ENCODE measurements at regions not wholly inside any gene's neighbourhood (a gene's known extent, or its start where the extent isn't known, plus 50 kb on each side); places are given as distances from the start of the nearest gene placed in this dataset.
"Not testable (repeated sequence)": the region's sequence is repeated elsewhere in the genome, so short reads cannot be mapped to it uniquely, and the experiment has no call there.

DNA sequence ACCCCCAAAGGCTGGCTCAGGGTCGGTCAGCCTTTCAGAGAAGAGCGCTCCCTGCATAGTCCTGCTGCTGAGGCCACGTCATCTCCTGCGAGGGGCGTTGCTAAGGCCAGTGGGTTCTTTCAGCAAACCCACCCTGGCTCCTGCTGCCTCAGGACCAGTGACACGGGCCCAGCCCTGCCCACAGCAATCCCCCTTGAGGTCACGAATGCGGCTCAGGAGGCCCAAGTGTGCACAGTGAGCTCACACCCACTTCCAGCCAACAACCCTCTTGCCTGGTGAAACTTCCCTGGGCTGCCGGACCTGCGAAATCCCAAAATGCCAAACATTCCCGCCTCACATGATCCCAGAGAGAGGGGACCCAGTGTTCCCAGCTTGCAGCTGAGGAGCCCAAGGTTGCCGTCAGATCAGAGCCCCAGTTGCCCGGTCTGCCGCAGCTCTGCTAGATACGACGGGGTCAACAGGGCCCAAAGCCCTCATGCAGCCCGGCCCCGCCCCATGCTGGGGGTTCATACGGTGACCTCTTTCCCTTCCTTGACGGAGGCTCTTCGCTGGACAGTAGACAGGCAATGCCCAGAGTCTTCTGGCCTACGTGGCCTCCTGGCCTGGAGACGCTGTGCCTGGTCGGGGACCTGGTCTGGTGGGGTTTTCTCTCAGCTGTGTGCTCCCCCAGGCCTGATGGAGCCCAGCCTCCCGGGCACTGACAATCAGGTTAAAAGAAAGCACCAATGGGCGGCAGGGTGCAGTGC lies 116.4 kb upstream of the COL5A1 start:
- ATAC-seq (no peak), DNase-seq (no peak)
- no peak overlapping the region for H3K4me3 Mint-ChIP-seq
- ChIA-PET CTCF (no interaction called here), POLR2A (no interaction called here)
- H3K27ac Mint-ChIP-seq, result no peak overlapping the region
- no peaks in the 10 kb centered on the region for H3K36me3 Mint-ChIP-seq (ENCODE audit: low read depth)
- no peaks in the 10 kb centered on the region for H3K4me1 Mint-ChIP-seq (ENCODE audit: low read depth)
- H3K9me3 Mint-ChIP-seq (ENCODE audit: insufficient read depth), result no peaks in the 10 kb centered on the region
- H3K27me3 Mint-ChIP-seq (ENCODE audit: low read depth), result peaks cover 6% of the 10 kb centered on the region

DNA sequence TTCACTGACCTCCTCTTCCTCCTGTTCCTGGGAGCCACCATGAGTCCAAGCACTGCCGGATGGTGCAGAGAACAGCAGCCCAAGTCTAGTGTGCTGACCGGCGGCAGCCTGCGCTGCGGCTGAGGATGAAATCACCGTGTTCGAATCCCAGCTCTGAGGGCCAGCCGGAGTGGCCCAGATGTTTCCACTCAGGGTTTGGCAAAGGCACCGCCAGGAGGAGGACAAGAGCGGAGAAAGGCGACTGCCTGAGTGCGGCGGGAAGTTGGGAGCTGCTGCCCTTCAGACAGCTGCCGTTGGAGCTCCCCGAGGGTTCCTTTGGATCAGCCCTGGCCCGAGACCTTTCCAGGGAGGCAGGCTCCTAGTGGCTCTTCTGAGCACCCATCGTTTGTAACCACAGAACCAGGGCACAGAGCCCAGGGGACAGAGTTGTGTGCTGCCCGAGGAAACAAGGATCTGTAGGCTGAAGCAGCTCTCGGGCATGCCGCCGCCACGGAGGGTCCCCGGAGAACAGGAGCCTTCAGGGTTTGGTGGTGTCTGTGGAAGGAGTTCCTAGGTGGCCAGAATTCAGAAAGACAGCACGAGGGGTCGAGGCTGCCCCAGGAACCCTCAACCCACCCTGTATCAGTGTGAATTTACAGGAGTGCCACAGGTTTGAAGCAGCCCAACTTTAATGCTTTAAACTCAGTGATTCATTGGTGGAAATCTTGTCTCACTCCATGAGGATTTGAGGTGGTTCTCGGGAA lies 115.6 kb upstream of the COL5A1 start:
- CTCF ChIA-PET, result no interaction called here
- Mint-ChIP-seq H3K27ac (no peak overlapping the region), H3K36me3 (ENCODE audit: low read depth) (no peaks in the 10 kb centered on the region), H3K27me3 (ENCODE audit: low read depth) (peaks cover 6% of the 10 kb centered on the region), H3K4me1 (ENCODE audit: low read depth) (no peaks in the 10 kb centered on the region), H3K4me3 (no peak overlapping the region), H3K9me3 (ENCODE audit: insufficient read depth) (no peaks in the 10 kb centered on the region)
- no peak for ATAC-seq
- POLR2A ChIA-PET, result no interaction called here
- no peak for DNase-seq

DNA sequence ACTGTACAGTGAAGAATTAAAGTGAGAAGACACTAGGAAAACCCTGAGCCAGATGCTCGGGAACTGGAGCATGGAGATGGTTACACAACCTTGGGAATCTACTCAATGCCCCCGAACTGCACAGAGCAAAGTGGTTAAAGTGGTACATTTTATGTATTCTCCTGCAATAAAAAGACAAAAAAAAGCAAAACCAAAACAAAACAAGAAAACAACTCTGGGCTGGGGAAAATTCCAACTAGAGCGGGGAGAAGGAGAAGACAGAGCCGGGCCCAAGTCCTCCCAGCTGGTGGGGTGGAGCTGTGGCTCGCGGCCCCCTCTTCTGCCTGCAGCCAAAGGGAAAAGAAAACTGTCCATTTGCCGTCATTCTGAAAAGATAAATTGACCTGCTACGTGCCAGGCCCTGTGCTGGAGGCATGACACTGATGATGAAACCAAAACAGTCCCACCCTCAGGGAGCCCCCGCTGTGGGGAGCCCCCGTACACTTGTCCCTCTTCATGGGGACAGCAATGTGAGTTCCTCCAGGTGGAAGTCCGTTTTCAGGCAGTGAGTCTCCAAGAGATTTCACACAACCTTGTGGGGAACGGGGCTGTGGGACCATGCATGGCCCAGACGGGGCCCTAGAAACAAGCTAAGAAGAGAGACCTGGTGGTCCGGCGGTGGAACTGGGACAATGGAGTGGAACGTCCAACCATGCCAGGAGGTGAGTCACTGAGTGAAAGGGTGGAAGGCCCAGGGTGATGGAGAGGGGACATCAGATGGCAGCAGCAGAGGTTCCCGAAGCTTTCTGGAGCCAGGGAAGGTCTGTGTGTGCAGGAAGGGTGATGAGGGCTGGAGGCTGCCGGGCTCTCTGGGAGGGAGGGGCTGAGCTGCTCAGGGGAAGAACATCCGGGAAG lies 114.8 kb upstream of the COL5A1 start:
- H3K27me3 Mint-ChIP-seq (ENCODE audit: low read depth), result peaks cover 6% of the 10 kb centered on the region
- ChIA-PET CTCF (no interaction called here), POLR2A (no interaction called here)
- H3K4me3 Mint-ChIP-seq, result no peak overlapping the region
- no peak overlapping the region for H3K27ac Mint-ChIP-seq
- H3K36me3 Mint-ChIP-seq (ENCODE audit: low read depth), result no peaks in the 10 kb centered on the region
- DNase-seq (no peak), ATAC-seq (no peak)
- no peaks in the 10 kb centered on the region for H3K4me1 Mint-ChIP-seq (ENCODE audit: low read depth)
- no peaks in the 10 kb centered on the region for H3K9me3 Mint-ChIP-seq (ENCODE audit: insufficient read depth)

GRCh38 chr9:134530724-134531123 lies 110.9 kb upstream of the COL5A1 start:
- DNase-seq, result no peak
- ChIA-PET POLR2A (no interaction called here), CTCF (no interaction called here)
- Mint-ChIP-seq H3K4me1 (ENCODE audit: low read depth) (no peaks in the 10 kb centered on the region), H3K27ac (no peak overlapping the region), H3K36me3 (ENCODE audit: low read depth) (no peaks in the 10 kb centered on the region), H3K4me3 (no peak overlapping the region), H3K27me3 (ENCODE audit: low read depth) (peaks cover 6% of the 10 kb centered on the region), H3K9me3 (ENCODE audit: insufficient read depth) (no peaks in the 10 kb centered on the region)
- no peak for ATAC-seq

GRCh38 chr9:134531220-134531970 lies 110.2 kb upstream of the COL5A1 start:
- Mint-ChIP-seq H3K27me3 (ENCODE audit: low read depth) (peaks cover 6% of the 10 kb centered on the region), H3K9me3 (ENCODE audit: insufficient read depth) (no peaks in the 10 kb centered on the region), H3K4me3 (no peak overlapping the region), H3K4me1 (ENCODE audit: low read depth) (no peaks in the 10 kb centered on the region), H3K27ac (no peak overlapping the region), H3K36me3 (ENCODE audit: low read depth) (no peaks in the 10 kb centered on the region)
- POLR2A ChIA-PET, result no interaction called here
- ATAC-seq (no peak), DNase-seq (no peak)
- CTCF ChIA-PET, result no interaction called here

DNA sequence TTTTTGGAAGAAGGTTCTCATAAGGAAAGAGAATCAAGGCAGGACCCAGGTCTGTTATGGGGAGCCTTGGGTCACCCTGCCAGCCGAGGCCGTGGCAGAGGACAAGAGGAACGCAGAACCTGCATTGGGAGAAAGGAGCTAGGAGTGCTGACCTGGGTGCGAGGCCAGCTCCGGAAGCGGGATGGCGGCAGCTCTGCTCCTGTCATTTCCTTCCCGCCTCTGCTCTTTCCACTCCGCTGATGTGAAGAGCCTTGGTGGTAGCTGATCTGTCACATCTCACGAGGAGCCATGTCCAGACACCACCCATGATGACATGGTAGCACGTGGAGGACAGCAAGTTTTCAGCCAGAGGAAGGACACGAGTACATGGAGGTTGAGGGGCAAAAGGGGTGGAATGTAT lies 109.5 kb upstream of the COL5A1 start:
- DNase-seq (no peak), ATAC-seq (no peak)
- Mint-ChIP-seq H3K36me3 (ENCODE audit: low read depth) (no peaks in the 10 kb centered on the region), H3K4me3 (no peak overlapping the region), H3K27me3 (ENCODE audit: low read depth) (peaks cover 6% of the 10 kb centered on the region), H3K27ac (no peak overlapping the region), H3K9me3 (ENCODE audit: insufficient read depth) (no peaks in the 10 kb centered on the region), H3K4me1 (ENCODE audit: low read depth) (no peaks in the 10 kb centered on the region)
- ChIA-PET CTCF (no interaction called here), POLR2A (no interaction called here)

DNA sequence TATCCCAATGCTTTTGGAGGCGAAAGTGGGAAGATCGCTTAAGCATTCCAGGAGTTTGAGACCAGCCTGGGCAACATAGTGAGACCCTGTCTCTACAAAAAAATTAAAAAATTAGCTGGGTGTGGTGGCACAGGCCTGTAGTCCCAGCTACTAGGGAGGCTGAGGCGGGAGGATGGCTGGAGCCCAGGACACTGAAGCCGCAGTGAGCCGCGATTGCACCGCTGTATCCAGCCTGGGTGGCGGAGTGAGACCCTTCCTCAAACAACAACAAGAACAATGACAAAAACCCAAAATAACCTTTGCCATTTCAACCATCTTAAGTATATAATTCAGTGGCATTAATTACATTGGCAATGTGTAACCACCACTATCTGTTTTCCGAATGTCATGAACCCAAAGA lies 108.9 kb upstream of the COL5A1 start:
- ATAC-seq, result not testable (repeated sequence)

GRCh38 chr9:134533850-134534588 lies 107.6 kb upstream of the COL5A1 start:
- H3K4me1 Mint-ChIP-seq (ENCODE audit: low read depth), result no peaks in the 10 kb centered on the region
- no peaks in the 10 kb centered on the region for H3K36me3 Mint-ChIP-seq (ENCODE audit: low read depth)
- ATAC-seq, result no peak
- no peak for DNase-seq
- no peaks in the 10 kb centered on the region for H3K9me3 Mint-ChIP-seq (ENCODE audit: insufficient read depth)
- CTCF ChIA-PET, result no interaction called here
- H3K27ac Mint-ChIP-seq, result no peak overlapping the region
- POLR2A ChIA-PET, result no interaction called here
- no peak overlapping the region for H3K4me3 Mint-ChIP-seq
- peaks cover 2% of the 10 kb centered on the region for H3K27me3 Mint-ChIP-seq (ENCODE audit: low read depth)

More for the DNA sequence above, 108.9 kb upstream of the COL5A1 start:
- DNase-seq; H3K4me1 Mint-ChIP-seq (ENCODE audit: low read depth); H3K4me3 Mint-ChIP-seq; CTCF ChIA-PET; POLR2A ChIA-PET; H3K36me3 Mint-ChIP-seq (ENCODE audit: low read depth); H3K27me3 Mint-ChIP-seq (ENCODE audit: low read depth); H3K9me3 Mint-ChIP-seq (ENCODE audit: insufficient read depth); H3K27ac Mint-ChIP-seq: not testable (repeated sequence)

- H3K9me3 Mint-ChIP-seq (ENCODE audit: insufficient read depth), result no peaks in the 10 kb centered on the region
- no peak for DNase-seq
These were observed 106.9 kb upstream of the COL5A1 start for GRCh38 chr9:134534661-134535080.

GRCh38 chr9:134535171-134535570 lies 106.4 kb upstream of the COL5A1 start:
- ATAC-seq, result no peak
- no peaks in the 10 kb centered on the region for H3K4me1 Mint-ChIP-seq (ENCODE audit: low read depth)
- no peak overlapping the region for H3K4me3 Mint-ChIP-seq
- peaks cover under 1% of the 10 kb centered on the region for H3K27me3 Mint-ChIP-seq (ENCODE audit: low read depth)
- POLR2A ChIA-PET, result no interaction called here
- CTCF ChIA-PET, result no interaction called here
- H3K27ac Mint-ChIP-seq, result no peak overlapping the region
- no peak for DNase-seq
- no peaks in the 10 kb centered on the region for H3K9me3 Mint-ChIP-seq (ENCODE audit: insufficient read depth)
- no peaks in the 10 kb centered on the region for H3K36me3 Mint-ChIP-seq (ENCODE audit: low read depth)

More at GRCh38 chr9:134534661-134535080, 106.9 kb upstream of the COL5A1 start:
- ChIA-PET POLR2A (no interaction called here), CTCF (no interaction called here)
- ATAC-seq, result no peak
- H3K4me1 Mint-ChIP-seq (ENCODE audit: low read depth), result no peaks in the 10 kb centered on the region
- peaks cover 2% of the 10 kb centered on the region for H3K27me3 Mint-ChIP-seq (ENCODE audit: low read depth)
- H3K4me3 Mint-ChIP-seq, result no peak overlapping the region
- no peak overlapping the region for H3K27ac Mint-ChIP-seq
- H3K36me3 Mint-ChIP-seq (ENCODE audit: low read depth), result no peaks in the 10 kb centered on the region

GRCh38 chr9:134536101-134536900 lies 105.3 kb upstream of the COL5A1 start:
- DNase-seq (no peak), ATAC-seq (no peak)
- Mint-ChIP-seq H3K9me3 (ENCODE audit: insufficient read depth) (no peaks in the 10 kb centered on the region), H3K36me3 (ENCODE audit: low read depth) (no peaks in the 10 kb centered on the region), H3K4me3 (no peak overlapping the region), H3K27ac (no peak overlapping the region), H3K27me3 (ENCODE audit: low read depth) (no peaks in the 10 kb centered on the region), H3K4me1 (ENCODE audit: low read depth) (no peaks in the 10 kb centered on the region)
- POLR2A ChIA-PET, result no interaction called here
- CTCF ChIA-PET, result no interaction called here

All from activated CD8-positive, alpha-beta T cell treated with anti-CD3 and anti-CD28 coated beads, Interleukin-2, amount 10 ng/mL, durations not matched to agents 7 days and 5 days (primary cell).